ENCODE measurements at regions not wholly inside any gene's neighbourhood (a gene's known extent, or its start where the extent isn't known, plus 50 kb on each side); places are given as distances from the start of the nearest gene placed in this dataset.
"Not testable (repeated sequence)": the region's sequence is repeated elsewhere in the genome, so short reads cannot be mapped to it uniquely, and the experiment has no call there.

DNA sequence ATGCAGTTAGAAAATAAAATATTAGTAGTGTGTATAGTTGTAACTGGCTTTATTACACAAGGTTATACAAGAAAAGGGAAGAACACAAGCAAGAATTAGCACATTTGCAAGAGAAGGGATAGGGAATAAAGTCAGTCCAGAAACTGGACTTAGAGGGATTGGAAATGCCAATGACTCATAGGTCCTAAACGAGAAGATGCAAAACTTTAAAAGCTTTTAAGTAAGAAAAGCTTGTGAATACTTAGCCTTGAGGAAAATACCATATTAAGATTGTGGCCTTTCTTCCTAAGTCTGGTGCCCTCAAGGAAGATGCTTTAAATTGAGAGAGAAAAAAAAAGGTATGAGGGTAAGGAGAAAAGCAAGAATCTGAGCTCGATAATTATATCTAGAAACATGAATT is 102.3 kb upstream of the MCHR2 start:
- WGBS, result 66% methylated on average over 2 of the region's 2 CpGs
- Histone ChIP-seq H3K4me1 (ENCODE audit: control insufficient read depth, insufficient read depth, low read length) (no peaks in the 10 kb centered on the region), H3K27me3 (ENCODE audit: control insufficient read depth, insufficient read depth) (no peaks in the 10 kb centered on the region), H3K9me3 (ENCODE audit: control insufficient read depth, low read length) (no peaks in the 10 kb centered on the region), H3K27ac (ENCODE audit: low read length) (no peak overlapping the region), H3K4me3 (ENCODE audit: low read length) (no peak overlapping the region)
- ATAC-seq (no peak), DNase-seq (no peak)
- intact Hi-C loops (cut with DNase I), result loop anchor here in 1 of 4 donors (10.0 kb wide), 1 partner anchor 222 kb away; no protein-coding TSS in a partner anchor

- ATAC-seq (no peak), DNase-seq (no peak)
- H3K27ac ChIP-seq (ENCODE audit: low read length), result no peak overlapping the region
- WGBS, result 90% methylated on average over 6 of the region's 6 CpGs
- no peak overlapping the region for H3K4me3 ChIP-seq (ENCODE audit: low read length)
- H3K27me3 ChIP-seq (ENCODE audit: control insufficient read depth, insufficient read depth), result no peaks in the 10 kb centered on the region
- H3K9me3 ChIP-seq (ENCODE audit: control insufficient read depth, low read length), result no peaks in the 10 kb centered on the region
- intact Hi-C loops (cut with DNase I), result loop anchor here in 1 of 4 donors (10.0 kb wide), 1 partner anchor 219 kb away; no protein-coding TSS in a partner anchor
- no peaks in the 10 kb centered on the region for H3K4me1 ChIP-seq (ENCODE audit: control insufficient read depth, insufficient read depth, low read length)
Observed at GRCh38 chr6:100093405-100093804, 99.4 kb upstream of the MCHR2 start.

- Histone ChIP-seq H3K27ac (ENCODE audit: low read length) (no peak overlapping the region), H3K27me3 (ENCODE audit: control insufficient read depth, insufficient read depth) (no peaks in the 10 kb centered on the region), H3K4me1 (ENCODE audit: control insufficient read depth, insufficient read depth, low read length) (no peaks in the 10 kb centered on the region), H3K9me3 (ENCODE audit: control insufficient read depth, low read length) (no peaks in the 10 kb centered on the region), H3K4me3 (ENCODE audit: low read length) (no peak overlapping the region)
- 75% methylated on average over 1 of the region's 1 CpG for WGBS
- ATAC-seq (no peak), DNase-seq (no peak)
- intact Hi-C loops (cut with DNase I), result no loop called here
Observed at GRCh38 chr6:100088009-100088408, 94.0 kb upstream of the MCHR2 start.

DNA sequence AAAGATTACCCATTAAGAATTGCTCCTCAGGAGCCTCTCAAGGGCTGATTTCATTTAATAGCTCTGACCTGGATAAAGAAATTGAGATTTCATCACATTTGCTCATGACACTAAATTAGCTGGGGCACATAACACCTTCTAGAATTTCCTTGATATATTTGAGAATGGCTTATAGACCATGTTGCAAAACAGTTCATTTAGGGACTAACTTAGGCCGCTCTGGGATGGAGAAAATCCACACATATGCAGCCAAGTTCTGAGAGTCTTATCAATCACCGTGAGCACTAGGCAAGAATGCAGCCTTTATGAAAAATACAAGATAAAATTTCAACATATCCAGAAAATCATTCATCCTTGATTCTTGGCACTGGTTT is 91.0 kb upstream of the MCHR2 start:
- Histone ChIP-seq H3K4me1 (ENCODE audit: control insufficient read depth, insufficient read depth, low read length) (no peaks in the 10 kb centered on the region), H3K27me3 (ENCODE audit: control insufficient read depth, insufficient read depth) (no peaks in the 10 kb centered on the region), H3K27ac (ENCODE audit: low read length) (no peak overlapping the region), H3K9me3 (ENCODE audit: control insufficient read depth, low read length) (no peaks in the 10 kb centered on the region), H3K4me3 (ENCODE audit: low read length) (no peak overlapping the region)
- intact Hi-C loops (cut with DNase I), result no loop called here
- 55% methylated on average over 2 of the region's 2 CpGs for WGBS
- DNase-seq (no peak), ATAC-seq (no peak)

DNA sequence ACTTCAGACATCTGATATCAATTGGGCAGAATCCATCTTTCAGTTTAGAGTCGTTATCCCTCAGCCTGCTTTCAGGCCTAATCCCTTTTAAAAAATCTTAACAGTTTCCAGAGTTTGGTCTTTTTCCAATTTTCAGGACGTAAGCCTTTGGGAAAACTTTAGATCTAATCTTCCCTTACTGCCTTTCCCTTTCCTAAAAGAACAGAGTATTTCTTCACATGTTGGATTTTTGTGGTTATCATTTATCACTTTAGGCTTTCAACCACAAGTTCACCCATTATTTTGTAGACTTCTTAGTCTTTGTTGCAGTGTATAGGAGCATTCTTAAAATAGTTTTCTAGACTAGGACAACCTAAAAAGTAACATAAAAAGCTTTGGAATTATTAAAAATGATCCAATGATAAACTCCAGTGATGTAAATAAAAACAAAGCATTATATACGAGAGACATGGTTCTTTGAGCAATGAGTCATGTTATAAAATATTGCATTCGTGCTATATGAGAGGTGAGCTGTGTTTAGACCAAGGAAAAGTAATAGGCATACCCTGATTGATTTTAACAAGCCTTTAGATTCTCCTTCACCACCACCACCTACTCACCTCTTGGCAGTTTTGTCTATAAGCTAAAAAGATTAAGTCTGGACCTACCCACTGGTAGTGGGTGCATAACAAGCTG is 90.4 kb upstream of the MCHR2 start:
- Histone ChIP-seq H3K4me1 (ENCODE audit: control insufficient read depth, insufficient read depth, low read length) (no peaks in the 10 kb centered on the region), H3K27ac (ENCODE audit: low read length) (no peak overlapping the region), H3K27me3 (ENCODE audit: control insufficient read depth, insufficient read depth) (no peaks in the 10 kb centered on the region), H3K4me3 (ENCODE audit: low read length) (no peak overlapping the region), H3K9me3 (ENCODE audit: control insufficient read depth, low read length) (no peaks in the 10 kb centered on the region)
- 36% methylated on average over 4 of the region's 4 CpGs for WGBS
- intact Hi-C loops (cut with DNase I), result no loop called here
- DNase-seq (no peak), ATAC-seq (no peak)

DNA sequence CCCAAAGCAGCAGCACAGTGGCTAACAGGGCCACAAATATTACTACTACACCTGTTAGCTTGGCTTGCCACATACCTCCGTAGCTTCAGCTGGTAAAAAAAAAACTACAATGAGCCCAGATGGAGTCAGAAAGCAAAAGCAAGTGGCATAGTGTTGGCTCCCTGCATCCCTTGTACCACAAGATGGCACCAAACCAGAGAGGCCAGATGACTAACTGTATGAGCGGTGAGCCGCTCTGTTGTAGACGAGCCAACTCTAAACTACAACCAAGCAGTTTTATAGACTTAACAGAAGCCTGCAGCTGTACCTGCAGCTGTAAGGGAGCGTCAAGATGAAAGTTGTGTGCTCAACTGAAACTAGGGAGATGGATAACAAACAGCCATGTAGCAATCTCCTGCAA is 84.5 kb upstream of the MCHR2 start:
- intact Hi-C loops (cut with DNase I), result no loop called here
- H3K4me1 ChIP-seq (ENCODE audit: control insufficient read depth, insufficient read depth, low read length), result no peaks in the 10 kb centered on the region
- H3K27ac ChIP-seq (ENCODE audit: low read length), result no peak overlapping the region
- H3K4me3 ChIP-seq (ENCODE audit: low read length), result no peak overlapping the region
- H3K9me3 ChIP-seq (ENCODE audit: control insufficient read depth, low read length), result no peaks in the 10 kb centered on the region
- DNase-seq (no peak), ATAC-seq (no peak)
- H3K27me3 ChIP-seq (ENCODE audit: control insufficient read depth, insufficient read depth), result no peaks in the 10 kb centered on the region
- WGBS, result 44% methylated on average over 5 of the region's 5 CpGs

DNA sequence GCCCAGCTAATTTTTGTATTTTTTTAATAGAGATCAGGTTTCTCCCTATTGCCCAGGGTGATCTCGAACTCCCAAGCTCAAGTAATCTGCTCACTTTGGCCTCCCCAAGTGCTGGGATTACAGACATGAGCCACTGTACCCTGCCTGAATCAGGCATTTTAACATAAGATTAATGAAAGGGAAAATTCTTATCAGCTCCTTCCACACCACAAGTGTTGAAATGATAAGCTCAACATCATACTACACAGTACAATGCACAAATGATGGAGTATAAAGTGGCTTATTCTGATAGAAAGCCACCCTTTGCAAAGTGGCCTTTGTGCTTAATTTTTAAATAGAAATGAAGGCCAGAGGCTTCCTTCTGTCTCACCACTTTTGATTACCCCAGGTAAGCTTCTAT is 71.3 kb upstream of the MCHR2 start:
- DNase-seq (no peak), ATAC-seq (no peak)
- Histone ChIP-seq H3K4me1 (ENCODE audit: control insufficient read depth, insufficient read depth, low read length) (no peaks in the 10 kb centered on the region), H3K9me3 (ENCODE audit: control insufficient read depth, low read length) (no peaks in the 10 kb centered on the region), H3K4me3 (ENCODE audit: low read length) (no peak overlapping the region), H3K27ac (ENCODE audit: low read length) (no peak overlapping the region), H3K27me3 (ENCODE audit: control insufficient read depth, insufficient read depth) (no peaks in the 10 kb centered on the region)
- intact Hi-C loops (cut with DNase I), result no loop called here
- whole genome bisulfite sequencing, result 51% methylated on average over 1 of the region's 1 CpG

- no peak overlapping the region for H3K27ac ChIP-seq (ENCODE audit: low read length)
- no peak overlapping the region for H3K4me3 ChIP-seq (ENCODE audit: low read length)
- no peaks in the 10 kb centered on the region for H3K4me1 ChIP-seq (ENCODE audit: control insufficient read depth, insufficient read depth, low read length)
- DNase-seq (no peak), ATAC-seq (no peak)
- intact Hi-C loops (cut with DNase I), result no loop called here
- H3K27me3 ChIP-seq (ENCODE audit: control insufficient read depth, insufficient read depth), result no peaks in the 10 kb centered on the region
- no peaks in the 10 kb centered on the region for H3K9me3 ChIP-seq (ENCODE audit: control insufficient read depth, low read length)
- WGBS, result 85% methylated on average over 4 of the region's 4 CpGs
Observed at GRCh38 chr6:100062621-100063020, 68.6 kb upstream of the MCHR2 start.

- intact Hi-C loops (cut with DNase I), result no loop called here
- no peaks in the 10 kb centered on the region for H3K4me1 ChIP-seq (ENCODE audit: control insufficient read depth, insufficient read depth, low read length)
- DNase-seq (no peak), ATAC-seq (no peak)
- WGBS, result 78% methylated on average over 2 of the region's 2 CpGs
- no peak overlapping the region for H3K4me3 ChIP-seq (ENCODE audit: low read length)
- no peaks in the 10 kb centered on the region for H3K27me3 ChIP-seq (ENCODE audit: control insufficient read depth, insufficient read depth)
- no peak overlapping the region for H3K27ac ChIP-seq (ENCODE audit: low read length)
- H3K9me3 ChIP-seq (ENCODE audit: control insufficient read depth, low read length), result no peaks in the 10 kb centered on the region
Observed at GRCh38 chr6:100057941-100058340, 63.9 kb upstream of the MCHR2 start.

DNA sequence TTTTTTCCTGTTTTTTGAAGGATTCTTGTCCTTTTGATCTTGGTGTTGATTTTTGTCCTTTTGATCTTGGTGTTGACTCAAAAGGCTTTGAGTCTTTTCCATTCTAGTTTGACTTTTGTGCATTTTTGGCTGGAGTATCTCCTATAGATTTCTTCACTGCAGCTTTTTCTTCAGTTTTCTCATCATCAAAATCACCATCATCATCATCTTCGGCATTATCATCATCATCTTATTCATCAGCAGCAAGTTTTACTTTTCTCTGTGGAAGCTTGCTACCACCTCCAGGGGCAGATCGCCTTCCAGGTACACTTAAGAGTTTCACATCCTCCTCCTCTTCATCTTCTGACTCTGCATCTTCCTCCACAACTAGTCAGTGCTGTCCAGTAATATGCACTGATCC is 56.5 kb upstream of the MCHR2 start:
- WGBS, result 76% methylated on average over 2 of the region's 2 CpGs
- Histone ChIP-seq H3K27me3 (ENCODE audit: control insufficient read depth, insufficient read depth) (no peaks in the 10 kb centered on the region), H3K9me3 (ENCODE audit: control insufficient read depth, low read length) (no peaks in the 10 kb centered on the region), H3K4me1 (ENCODE audit: control insufficient read depth, insufficient read depth, low read length) (no peaks in the 10 kb centered on the region), H3K4me3 (ENCODE audit: low read length) (no peak overlapping the region), H3K27ac (ENCODE audit: low read length) (no peak overlapping the region)
- DNase-seq, result no peak
- no peak for ATAC-seq
- intact Hi-C loops (cut with DNase I), result no loop called here

- H3K27me3 ChIP-seq (ENCODE audit: control insufficient read depth, insufficient read depth); intact Hi-C loops (cut with DNase I); ATAC-seq; DNase-seq; H3K27ac ChIP-seq (ENCODE audit: low read length); H3K4me1 ChIP-seq (ENCODE audit: control insufficient read depth, insufficient read depth, low read length); H3K4me3 ChIP-seq (ENCODE audit: low read length); H3K9me3 ChIP-seq (ENCODE audit: control insufficient read depth, low read length): not testable (repeated sequence)
Observed at GRCh38 chr6:100043961-100044360, 49.9 kb upstream of the MCHR2 start.

Measured in right cardiac atrium (tissue), 5 donors.